ENCODE measurements at regions not wholly inside any gene's neighbourhood (a gene's known extent, or its start where the extent isn't known, plus 50 kb on each side); places are given as distances from the start of the nearest gene placed in this dataset.

DNA sequence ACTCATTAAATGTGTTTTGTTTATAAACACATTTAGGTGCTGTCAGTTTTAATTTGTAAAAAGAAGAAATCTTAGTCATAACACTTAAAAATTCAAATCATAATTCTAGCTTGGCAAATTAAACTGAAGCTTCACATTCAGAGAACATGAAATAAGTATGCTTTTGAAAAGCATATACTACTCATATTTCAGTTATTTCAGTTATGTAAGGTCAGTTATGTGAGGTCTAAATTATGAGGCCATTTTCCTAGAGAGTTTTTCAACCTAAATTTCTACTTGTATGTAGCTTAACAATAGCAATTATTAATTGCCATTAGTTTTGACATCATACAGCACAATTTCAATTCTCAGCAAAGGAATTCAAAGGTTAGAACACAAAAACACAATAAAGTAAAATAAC is 465.0 kb downstream of the PLOD2 start:
- H3K36me3 Mint-ChIP-seq (ENCODE audit: low read depth), result no peaks in the 10 kb centered on the region
- H3K4me3 Mint-ChIP-seq, result no peak overlapping the region
- Histone ChIP-seq H3K4me3 (no peak overlapping the region), H3K9me2 (ENCODE audit: insufficient read depth) (no peaks in the 10 kb centered on the region), H3K4me1 (ENCODE audit: insufficient read depth) (peaks cover 11% of the 10 kb centered on the region), H3K79me2 (replicated peaks; ENCODE audit: insufficient read depth) (no peaks in the 10 kb centered on the region), H3K4me2 (no peak overlapping the region), H3K27ac (ENCODE audit: low read depth) (no peak overlapping the region), H3K27me3 (ENCODE audit: insufficient read depth) (no peaks in the 10 kb centered on the region), H3F3A (replicated peaks; ENCODE audit: low read depth) (no peaks in the 10 kb centered on the region), H3K36me3 (ENCODE audit: insufficient read depth) (no peaks in the 10 kb centered on the region), H4K20me1 (replicated peaks; ENCODE audit: insufficient read depth) (no peaks in the 10 kb centered on the region), H2AFZ (no peak overlapping the region)
- no peak for ATAC-seq
- no peak overlapping the region for H3K27ac Mint-ChIP-seq
- H3K9me3 Mint-ChIP-seq, result no peaks in the 10 kb centered on the region; the same call in 2 of the 3 replicates
- no peaks in the 10 kb centered on the region for H3K27me3 Mint-ChIP-seq (ENCODE audit: insufficient read depth, low read depth, poor library complexity)
- TF ChIP-seq, protein P1, sequence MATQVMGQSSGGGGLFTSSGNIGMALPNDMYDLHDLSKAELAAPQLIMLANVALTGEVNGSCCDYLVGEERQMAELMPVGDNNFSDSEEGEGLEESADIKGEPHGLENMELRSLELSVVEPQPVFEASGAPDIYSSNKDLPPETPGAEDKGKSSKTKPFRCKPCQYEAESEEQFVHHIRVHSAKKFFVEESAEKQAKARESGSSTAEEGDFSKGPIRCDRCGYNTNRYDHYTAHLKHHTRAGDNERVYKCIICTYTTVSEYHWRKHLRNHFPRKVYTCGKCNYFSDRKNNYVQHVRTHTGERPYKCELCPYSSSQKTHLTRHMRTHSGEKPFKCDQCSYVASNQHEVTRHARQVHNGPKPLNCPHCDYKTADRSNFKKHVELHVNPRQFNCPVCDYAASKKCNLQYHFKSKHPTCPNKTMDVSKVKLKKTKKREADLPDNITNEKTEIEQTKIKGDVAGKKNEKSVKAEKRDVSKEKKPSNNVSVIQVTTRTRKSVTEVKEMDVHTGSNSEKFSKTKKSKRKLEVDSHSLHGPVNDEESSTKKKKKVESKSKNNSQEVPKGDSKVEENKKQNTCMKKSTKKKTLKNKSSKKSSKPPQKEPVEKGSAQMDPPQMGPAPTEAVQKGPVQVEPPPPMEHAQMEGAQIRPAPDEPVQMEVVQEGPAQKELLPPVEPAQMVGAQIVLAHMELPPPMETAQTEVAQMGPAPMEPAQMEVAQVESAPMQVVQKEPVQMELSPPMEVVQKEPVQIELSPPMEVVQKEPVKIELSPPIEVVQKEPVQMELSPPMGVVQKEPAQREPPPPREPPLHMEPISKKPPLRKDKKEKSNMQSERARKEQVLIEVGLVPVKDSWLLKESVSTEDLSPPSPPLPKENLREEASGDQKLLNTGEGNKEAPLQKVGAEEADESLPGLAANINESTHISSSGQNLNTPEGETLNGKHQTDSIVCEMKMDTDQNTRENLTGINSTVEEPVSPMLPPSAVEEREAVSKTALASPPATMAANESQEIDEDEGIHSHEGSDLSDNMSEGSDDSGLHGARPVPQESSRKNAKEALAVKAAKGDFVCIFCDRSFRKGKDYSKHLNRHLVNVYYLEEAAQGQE (IDR thresholded peaks at IDR 0.05; ENCODE audit: unreplicated experiment), result no peak
- no peak for TF ChIP-seq NANOG (IDR thresholded peaks at IDR 0.05; ENCODE audit: borderline replicate concordance)
- no peak for TF ChIP-seq ZNF331 (CRISPR knock-in tag; IDR thresholded peaks at IDR 0.05; ENCODE audit: low read depth)
- TF ChIP-seq, protein P2, sequence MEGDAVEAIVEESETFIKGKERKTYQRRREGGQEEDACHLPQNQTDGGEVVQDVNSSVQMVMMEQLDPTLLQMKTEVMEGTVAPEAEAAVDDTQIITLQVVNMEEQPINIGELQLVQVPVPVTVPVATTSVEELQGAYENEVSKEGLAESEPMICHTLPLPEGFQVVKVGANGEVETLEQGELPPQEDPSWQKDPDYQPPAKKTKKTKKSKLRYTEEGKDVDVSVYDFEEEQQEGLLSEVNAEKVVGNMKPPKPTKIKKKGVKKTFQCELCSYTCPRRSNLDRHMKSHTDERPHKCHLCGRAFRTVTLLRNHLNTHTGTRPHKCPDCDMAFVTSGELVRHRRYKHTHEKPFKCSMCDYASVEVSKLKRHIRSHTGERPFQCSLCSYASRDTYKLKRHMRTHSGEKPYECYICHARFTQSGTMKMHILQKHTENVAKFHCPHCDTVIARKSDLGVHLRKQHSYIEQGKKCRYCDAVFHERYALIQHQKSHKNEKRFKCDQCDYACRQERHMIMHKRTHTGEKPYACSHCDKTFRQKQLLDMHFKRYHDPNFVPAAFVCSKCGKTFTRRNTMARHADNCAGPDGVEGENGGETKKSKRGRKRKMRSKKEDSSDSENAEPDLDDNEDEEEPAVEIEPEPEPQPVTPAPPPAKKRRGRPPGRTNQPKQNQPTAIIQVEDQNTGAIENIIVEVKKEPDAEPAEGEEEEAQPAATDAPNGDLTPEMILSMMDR (conservative IDR thresholded peaks at IDR 0.05; ENCODE audit: low read depth in 2 of 2), result no peak
- no peak for TF ChIP-seq POLR2AphosphoS5 (IDR thresholded peaks at IDR 0.05; ENCODE audit: low read depth)
- no peak for TF ChIP-seq STAT1 (IDR thresholded peaks at IDR 0.05; ENCODE audit: unreplicated experiment)
- TF ChIP-seq JUNB (IDR thresholded peaks at IDR 0.05; ENCODE audit: unreplicated experiment), result no peak
- no peak for TF ChIP-seq EZH2phosphoT487 (IDR thresholded peaks at IDR 0.05; ENCODE audit: unreplicated experiment)
- no peak for TF ChIP-seq CREB1 (CRISPR knock-in tag; IDR thresholded peaks at IDR 0.05; ENCODE audit: low read depth)
- no peak for TF ChIP-seq ZNF114 (CRISPR knock-in tag; IDR thresholded peaks at IDR 0.05)
- TF ChIP-seq ETS1 (IDR thresholded peaks at IDR 0.05), result no peak
- TF ChIP-seq ZNF462 (CRISPR knock-in tag; IDR thresholded peaks at IDR 0.05), result no peak
- no peak for TF ChIP-seq EZH2 (IDR thresholded peaks at IDR 0.05; ENCODE audit: low read depth, unreplicated experiment)
- no peak for DNase-seq (ENCODE audit: low spot score)
- H3K4me1 Mint-ChIP-seq, result peaks cover 15% of the 10 kb centered on the region
